H1 (cell line): ENCODE measurements at regions not wholly inside any gene's neighbourhood (a gene's known extent, or its start where the extent isn't known, plus 50 kb on each side); places are given as distances from the start of the nearest gene placed in this dataset.

Experiments used
- GTF2F1 ChIP-seq: IDR thresholded peaks from 2 replicates; pipeline ENCODE4 v1.6.1; 2012; ENCODE audit warnings: low read depth, low read length, improper control_type of control experiment, borderline replicate concordance

DNA sequence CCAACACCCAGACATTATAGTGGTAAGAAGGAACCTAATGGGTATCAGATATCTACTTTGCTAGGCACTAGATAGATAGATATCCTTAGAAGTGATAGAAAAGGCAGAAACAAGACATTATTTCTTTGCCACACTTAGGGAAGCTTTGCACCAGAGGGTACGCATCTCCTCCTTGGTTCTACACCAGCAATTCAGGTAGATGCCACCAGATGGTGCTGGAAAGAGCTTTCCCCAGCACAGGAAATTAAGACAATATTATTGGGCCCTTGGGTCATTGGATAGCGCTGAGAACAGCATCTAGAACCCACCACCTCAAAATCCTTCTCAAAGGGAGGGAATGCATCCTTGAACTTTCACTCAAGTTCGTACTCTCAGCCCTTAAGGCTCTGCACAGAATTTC is 173.8 kb upstream of the CCL2 start (continued):
- TF ChIP-seq GTF2F1, result no peak
